Activated CD8-positive, alpha-beta memory T cell treated with anti-CD3 and anti-CD28 coated beads, Interleukin-2, amount 50 U/mL, for 4 hours (primary cell): ENCODE measurements at regions not wholly inside any gene's neighbourhood (a gene's known extent, or its start where the extent isn't known, plus 50 kb on each side); places are given as distances from the start of the nearest gene placed in this dataset.
"Not testable (repeated sequence)": the region's sequence is repeated elsewhere in the genome, so short reads cannot be mapped to it uniquely, and the experiment has no call there.

Source experiments
- DNase-seq: peaks from one replicate; pipeline ENCODE4 v3.0.0-alpha.2; 2020

GRCh38 chr15:19973718-19974117 lies 567.9 kb downstream of the GOLGA6L6 start:
- DNase-seq: no peak

- DNase-seq: not testable (repeated sequence)
These were observed 569.0 kb downstream of the GOLGA6L6 start for GRCh38 chr15:19972582-19972981.

GRCh38 chr15:19965574-19965973 lies 576.0 kb downstream of the GOLGA6L6 start:
- DNase-seq: not testable (repeated sequence)

- not testable (repeated sequence) for DNase-seq
These were observed 577.1 kb downstream of the GOLGA6L6 start for GRCh38 chr15:19964480-19964879.

- DNase-seq: no peak
These were observed 585.3 kb downstream of the GOLGA6L6 start for GRCh38 chr15:19956124-19956796.

- DNase-seq: no peak
These were observed 597.2 kb downstream of the GOLGA6L6 start for GRCh38 chr15:19944261-19944888.

GRCh38 chr15:19943515-19943914 lies 598.1 kb downstream of the GOLGA6L6 start:
- DNase-seq: no peak

- DNase-seq: not testable (repeated sequence)
These were observed 638.3 kb downstream of the GOLGA6L6 start for GRCh38 chr15:19903281-19903680.

GRCh38 chr15:19902388-19902787 lies 639.2 kb downstream of the GOLGA6L6 start:
- not testable (repeated sequence) for DNase-seq

GRCh38 chr15:19901414-19901813 lies 640.2 kb downstream of the GOLGA6L6 start:
- DNase-seq: not testable (repeated sequence)

- no peak for DNase-seq
These were observed 642.4 kb downstream of the GOLGA6L6 start for GRCh38 chr15:19899021-19899824.

- not testable (repeated sequence) for DNase-seq
These were observed 652.8 kb downstream of the GOLGA6L6 start for GRCh38 chr15:19888811-19889210.

- not testable (repeated sequence) for DNase-seq
These were observed 697.5 kb downstream of the GOLGA6L6 start for GRCh38 chr15:19844061-19844460.
